ENCODE measurements at regions not wholly inside any gene's neighbourhood (a gene's known extent, or its start where the extent isn't known, plus 50 kb on each side); places are given as distances from the start of the nearest gene placed in this dataset.

DNA sequence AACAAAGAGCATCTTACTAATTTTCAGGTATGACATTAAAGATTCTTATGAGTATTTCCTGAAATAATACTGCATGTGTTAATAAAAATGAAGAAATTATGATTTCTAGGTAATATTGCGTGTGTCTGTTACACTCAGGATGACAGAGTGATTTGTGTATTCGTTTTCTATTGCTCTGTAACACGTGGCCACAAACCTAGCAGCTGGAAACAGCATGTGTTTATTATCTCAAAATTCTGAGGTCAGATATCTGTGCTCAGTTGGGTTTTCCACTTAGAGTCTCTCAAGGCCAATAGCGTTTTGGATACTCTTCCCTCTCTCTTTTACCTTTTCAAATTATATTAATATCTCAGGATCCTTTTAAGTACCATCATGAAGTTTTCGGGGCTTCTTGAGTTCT lies 667.9 kb upstream of the CDH7 start:
- TF ChIP-seq, protein P1, sequence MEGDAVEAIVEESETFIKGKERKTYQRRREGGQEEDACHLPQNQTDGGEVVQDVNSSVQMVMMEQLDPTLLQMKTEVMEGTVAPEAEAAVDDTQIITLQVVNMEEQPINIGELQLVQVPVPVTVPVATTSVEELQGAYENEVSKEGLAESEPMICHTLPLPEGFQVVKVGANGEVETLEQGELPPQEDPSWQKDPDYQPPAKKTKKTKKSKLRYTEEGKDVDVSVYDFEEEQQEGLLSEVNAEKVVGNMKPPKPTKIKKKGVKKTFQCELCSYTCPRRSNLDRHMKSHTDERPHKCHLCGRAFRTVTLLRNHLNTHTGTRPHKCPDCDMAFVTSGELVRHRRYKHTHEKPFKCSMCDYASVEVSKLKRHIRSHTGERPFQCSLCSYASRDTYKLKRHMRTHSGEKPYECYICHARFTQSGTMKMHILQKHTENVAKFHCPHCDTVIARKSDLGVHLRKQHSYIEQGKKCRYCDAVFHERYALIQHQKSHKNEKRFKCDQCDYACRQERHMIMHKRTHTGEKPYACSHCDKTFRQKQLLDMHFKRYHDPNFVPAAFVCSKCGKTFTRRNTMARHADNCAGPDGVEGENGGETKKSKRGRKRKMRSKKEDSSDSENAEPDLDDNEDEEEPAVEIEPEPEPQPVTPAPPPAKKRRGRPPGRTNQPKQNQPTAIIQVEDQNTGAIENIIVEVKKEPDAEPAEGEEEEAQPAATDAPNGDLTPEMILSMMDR (IDR thresholded peaks at IDR 0.05; ENCODE audit: low read depth, low read length, poor library complexity, severe bottlenecking), result no peak
- no peak for TF ChIP-seq EZH2phosphoT487 (IDR thresholded peaks at IDR 0.05; ENCODE audit: borderline replicate concordance, low read length)
